SK-N-SH (cell line): ENCODE measurements at regions not wholly inside any gene's neighbourhood (a gene's known extent, or its start where the extent isn't known, plus 50 kb on each side); places are given as distances from the start of the nearest gene placed in this dataset.

Experiments
- CTCF ChIP-seq: fragments of 200-600 bp; sonication (generic); IDR thresholded peaks from 2 replicates; pipeline ENCODE4 v1.6.1; 2017; ENCODE audit warnings: antibody characterized with exemption, mild to moderate bottlenecking, moderate library complexity
- EZH2phosphoT487 ChIP-seq: fragments of 200-600 bp; sonication (generic); IDR thresholded peaks from 2 replicates; pipeline ENCODE4 v1.6.1; 2017; ENCODE audit warnings: low read depth, mixed run types, mild to moderate bottlenecking, antibody characterized with exemption, moderate library complexity, borderline replicate concordance
- NFIC ChIP-seq: IDR thresholded peaks from 2 replicates; pipeline ENCODE4 v1.4.0; 2012; ENCODE audit warnings: borderline replicate concordance
- REST ChIP-seq: IDR thresholded peaks from 2 replicates; pipeline ENCODE4 v1.6.1; 2012; ENCODE audit warnings: mild to moderate bottlenecking, low read depth, low read length, moderate library complexity
- RFX5 ChIP-seq: IDR thresholded peaks from 2 replicates; pipeline ENCODE4 v1.6.1; 2012; ENCODE audit warnings: mild to moderate bottlenecking, improper control_type of control experiment, low read length
- YY1 ChIP-seq: IDR thresholded peaks from 2 replicates; pipeline ENCODE4 v1.4.0; 2012; ENCODE audit warnings: low read depth, mild to moderate bottlenecking

GRCh38 chr11:42049186-42049585 lies 589.7 kb upstream of the LRRC4C start:
- TF ChIP-seq REST (no peak), RFX5 (no peak), NFIC (no peak), CTCF (no peak), YY1 (no peak), EZH2phosphoT487 (no peak)
